ENCODE measurements at regions not wholly inside any gene's neighbourhood (a gene's known extent, or its start where the extent isn't known, plus 50 kb on each side); places are given as distances from the start of the nearest gene placed in this dataset.
"Not testable (repeated sequence)": the region's sequence is repeated elsewhere in the genome, so short reads cannot be mapped to it uniquely, and the experiment has no call there.

DNA sequence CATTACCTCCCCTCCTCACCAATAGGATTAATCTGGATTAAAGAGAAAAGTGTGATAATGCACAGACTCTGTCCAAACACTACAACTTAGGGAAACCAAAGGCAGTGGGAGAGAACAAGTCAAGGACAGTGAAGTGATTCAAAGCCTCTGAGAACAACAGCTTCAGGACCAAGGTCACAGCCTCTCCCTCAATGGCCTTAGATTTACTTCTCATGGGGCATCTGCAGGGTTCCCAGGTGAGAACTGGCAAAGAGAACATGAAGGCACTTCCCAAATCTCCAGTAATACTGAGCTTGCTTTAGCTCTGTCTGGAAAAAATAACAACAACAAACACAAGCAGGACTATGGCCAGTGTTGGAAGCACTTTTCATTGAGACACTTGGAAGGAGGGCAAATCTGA is 99.8 kb upstream of the GOLGA6L22 start:
- H3K27ac ChIP-seq; H3K4me3 ChIP-seq; H3K27me3 ChIP-seq; intact Hi-C loops (cut with DNase I); H3K9me3 ChIP-seq; H3K36me3 ChIP-seq; DNase-seq; H3K4me1 ChIP-seq: not testable (repeated sequence)

- intact Hi-C loops (cut with DNase I); H3K9me3 ChIP-seq; H3K4me3 ChIP-seq; H3K4me1 ChIP-seq; DNase-seq; H3K27ac ChIP-seq; H3K27me3 ChIP-seq; H3K36me3 ChIP-seq: not testable (repeated sequence)
- WGBS, 2 donors, result 3 to 14% methylated on average over 2 of the region's 5 CpGs
Measured at GRCh38 chr15:22359587-22359986, 99.1 kb upstream of the GOLGA6L22 start.

DNA sequence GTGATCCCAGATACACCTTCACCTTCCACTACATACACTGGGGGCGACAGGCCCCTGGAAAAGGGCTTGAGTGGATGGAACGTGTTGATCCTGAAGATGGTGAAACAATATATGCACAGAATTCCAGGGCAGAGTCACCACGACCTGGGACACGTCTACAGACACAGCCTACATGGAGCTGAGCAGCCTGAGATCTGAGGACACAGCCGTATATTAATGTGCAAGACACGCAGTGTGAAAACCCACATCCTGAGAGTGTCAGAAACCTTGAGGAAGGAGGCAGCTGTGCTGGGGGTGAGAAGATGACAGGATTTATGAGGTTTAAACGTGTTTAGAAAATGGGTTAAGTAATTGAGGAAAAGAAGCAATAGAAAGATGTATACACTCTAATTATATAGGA is 98.0 kb upstream of the GOLGA6L22 start:
- H3K36me3 ChIP-seq; H3K27me3 ChIP-seq; intact Hi-C loops (cut with DNase I); H3K9me3 ChIP-seq; DNase-seq; H3K4me1 ChIP-seq; H3K4me3 ChIP-seq; H3K27ac ChIP-seq: not testable (repeated sequence)
- WGBS, 2 donors, result 39 to 58% methylated on average over 5 of the region's 7 CpGs

GRCh38 chr15:22362502-22362901 is 96.2 kb upstream of the GOLGA6L22 start:
- H3K9me3 ChIP-seq, DNase-seq: not testable (repeated sequence)
- 28% methylated on average over 2 of the region's 3 CpGs; no CpG with 5 or more reads in 1 of the 2 donors for WGBS, 2 donors

DNA sequence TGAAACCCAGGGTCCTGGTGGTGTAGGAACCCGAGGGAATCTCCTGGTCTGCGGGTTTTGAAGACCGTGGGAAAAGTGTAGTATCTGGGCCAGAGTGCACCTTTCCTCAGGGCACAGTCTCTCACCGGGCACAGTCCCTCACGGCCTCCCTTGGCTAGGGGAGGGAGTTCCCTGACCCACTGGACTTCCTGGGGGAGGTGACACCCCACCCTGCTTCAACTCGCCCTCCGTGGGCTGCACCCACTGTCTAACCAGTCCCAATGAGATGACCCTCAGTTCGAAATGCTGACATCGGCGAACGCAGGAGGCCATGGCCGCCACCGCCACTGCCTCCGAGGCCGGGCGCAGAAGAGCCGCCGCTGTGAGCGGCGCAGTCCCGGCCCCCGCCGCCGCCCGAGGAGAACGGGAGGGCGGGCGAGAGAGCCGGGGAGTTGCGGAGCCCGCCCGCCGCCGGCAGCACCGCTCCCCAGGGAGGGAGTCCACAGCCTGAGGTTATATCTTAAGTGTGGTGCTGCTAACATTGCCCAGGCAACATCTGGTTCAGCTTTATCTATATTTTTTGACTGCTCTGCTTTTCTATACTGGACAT is 87.4 kb upstream of the GOLGA6L22 start:
- intact Hi-C loops (cut with DNase I); DNase-seq: not testable (repeated sequence)
- 62 to 76% methylated on average over 13 to 15 of the region's 35 CpGs for WGBS, 2 donors

More at GRCh38 chr15:22362502-22362901, 96.2 kb upstream of the GOLGA6L22 start:
- H3K27me3 ChIP-seq; intact Hi-C loops (cut with DNase I); H3K4me1 ChIP-seq; H3K36me3 ChIP-seq; H3K27ac ChIP-seq; H3K4me3 ChIP-seq: not testable (repeated sequence)

GRCh38 chr15:22374531-22374930 is 84.2 kb upstream of the GOLGA6L22 start:
- H3K36me3 ChIP-seq; DNase-seq; H3K4me1 ChIP-seq; H3K4me3 ChIP-seq; H3K9me3 ChIP-seq; H3K27me3 ChIP-seq; intact Hi-C loops (cut with DNase I); H3K27ac ChIP-seq: not testable (repeated sequence)
- 20 to 92% methylated on average over 4 of the region's 8 CpGs for WGBS, 2 donors

More for the DNA sequence above, 87.4 kb upstream of the GOLGA6L22 start:
- H3K4me1 ChIP-seq, H3K27ac ChIP-seq, H3K27me3 ChIP-seq, H3K4me3 ChIP-seq, H3K9me3 ChIP-seq, H3K36me3 ChIP-seq: not testable (repeated sequence)

DNA sequence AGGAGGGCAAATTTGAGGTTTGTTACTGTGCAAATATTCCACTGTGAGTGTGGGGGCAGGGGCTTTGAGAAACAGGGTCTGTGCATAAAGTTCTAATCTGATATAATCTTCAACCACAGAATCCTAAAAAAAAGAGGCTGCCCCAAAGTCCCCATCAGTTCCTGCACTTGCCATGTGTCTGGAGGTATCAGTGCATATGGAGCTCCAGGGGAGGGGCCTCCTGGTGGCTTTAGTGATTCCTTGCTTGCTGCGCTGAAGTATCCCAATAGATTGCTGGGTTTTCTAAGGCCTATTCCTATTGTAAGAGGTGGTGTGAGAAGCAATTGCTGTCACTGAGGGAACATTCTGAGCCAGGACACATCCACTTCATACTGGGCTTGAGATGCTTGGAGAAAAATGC is 82.9 kb upstream of the GOLGA6L22 start:
- WGBS, 2 donors, result 83 to 94% methylated on average over 1 of the region's 1 CpG
- H3K36me3 ChIP-seq; DNase-seq; H3K9me3 ChIP-seq; H3K27me3 ChIP-seq; H3K27ac ChIP-seq; intact Hi-C loops (cut with DNase I); H3K4me3 ChIP-seq; H3K4me1 ChIP-seq: not testable (repeated sequence)

- intact Hi-C loops (cut with DNase I); H3K4me3 ChIP-seq: not testable (repeated sequence)
- WGBS, 2 donors, result no CpG with 5 or more reads among the region's 10 CpGs
Measured at GRCh38 chr15:22377859-22378258, 80.8 kb upstream of the GOLGA6L22 start.

DNA sequence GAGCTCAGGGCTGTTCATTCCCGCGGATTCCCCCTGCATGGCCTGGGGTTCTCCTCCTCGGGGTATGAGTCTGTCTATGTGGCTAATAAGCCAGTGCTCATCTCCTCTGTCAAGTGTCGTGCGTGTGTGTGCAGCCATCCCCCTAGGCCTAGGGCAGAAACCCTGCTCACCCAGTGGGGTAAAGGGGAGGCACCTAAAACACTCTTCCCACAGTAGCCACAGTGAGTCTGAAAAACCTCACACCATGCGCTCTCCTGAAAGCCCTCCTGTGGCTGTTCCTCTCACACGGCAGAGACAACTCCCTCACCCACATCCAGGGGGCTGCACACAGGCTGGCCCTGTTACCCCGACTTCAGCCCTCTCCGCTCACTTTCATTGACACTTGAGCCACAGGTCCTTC is 71.0 kb upstream of the GOLGA6L22 start:
- DNase-seq, H3K36me3 ChIP-seq: not testable (repeated sequence)
- 75 to 92% methylated on average over 2 to 6 of the region's 9 CpGs for WGBS, 2 donors

More at GRCh38 chr15:22377859-22378258, 80.8 kb upstream of the GOLGA6L22 start:
- H3K4me1 ChIP-seq, H3K27me3 ChIP-seq, H3K9me3 ChIP-seq, H3K36me3 ChIP-seq, H3K27ac ChIP-seq, DNase-seq: not testable (repeated sequence)

GRCh38 chr15:22388365-22388764 is 70.3 kb upstream of the GOLGA6L22 start:
- H3K27ac ChIP-seq; H3K4me1 ChIP-seq; H3K27me3 ChIP-seq; H3K36me3 ChIP-seq; DNase-seq; H3K9me3 ChIP-seq; H3K4me3 ChIP-seq; intact Hi-C loops (cut with DNase I): not testable (repeated sequence)
- WGBS, 2 donors, result 7 to 59% methylated on average over 3 of the region's 7 CpGs

More for the DNA sequence above, 71.0 kb upstream of the GOLGA6L22 start:
- H3K27ac ChIP-seq; H3K4me3 ChIP-seq; intact Hi-C loops (cut with DNase I); H3K27me3 ChIP-seq; H3K4me1 ChIP-seq; H3K9me3 ChIP-seq: not testable (repeated sequence)

DNA sequence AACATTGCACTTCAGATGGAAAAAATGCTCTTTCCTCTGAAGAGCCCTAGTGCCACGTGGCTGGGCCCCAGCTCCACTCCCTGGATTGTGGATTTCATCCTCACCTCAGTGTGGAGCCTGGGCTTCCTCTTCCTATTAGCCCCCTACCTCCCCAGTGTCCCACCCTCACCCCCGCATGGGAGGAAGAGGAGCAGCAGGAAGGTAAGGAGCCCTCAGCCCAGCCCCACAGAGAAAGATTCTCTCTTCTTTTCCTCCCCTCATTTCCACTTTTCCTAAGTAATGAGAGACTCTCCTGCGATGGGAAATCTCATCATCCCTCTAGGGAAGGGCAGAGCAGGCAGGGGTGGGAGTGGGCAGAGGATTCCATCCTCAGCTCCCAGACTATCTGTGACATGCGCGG is 57.5 kb upstream of the GOLGA6L22 start:
- H3K4me1 ChIP-seq; H3K27me3 ChIP-seq; H3K27ac ChIP-seq; DNase-seq; H3K9me3 ChIP-seq; H3K4me3 ChIP-seq; intact Hi-C loops (cut with DNase I); H3K36me3 ChIP-seq: not testable (repeated sequence)
- 93 to 100% methylated on average over 1 of the region's 5 CpGs for WGBS, 2 donors

GRCh38 chr15:22401703-22402102 is 57.0 kb upstream of the GOLGA6L22 start:
- 79 to 84% methylated on average over 2 of the region's 7 CpGs for WGBS, 2 donors

GRCh38 chr15:22405765-22406164 is 52.9 kb upstream of the GOLGA6L22 start:
- H3K9me3 ChIP-seq; intact Hi-C loops (cut with DNase I); H3K27me3 ChIP-seq; H3K27ac ChIP-seq; DNase-seq; H3K36me3 ChIP-seq; H3K4me3 ChIP-seq; H3K4me1 ChIP-seq: not testable (repeated sequence)
- 58 to 79% methylated on average over 3 of the region's 5 CpGs for WGBS, 2 donors

More at GRCh38 chr15:22401703-22402102, 57.0 kb upstream of the GOLGA6L22 start:
- H3K36me3 ChIP-seq; intact Hi-C loops (cut with DNase I); H3K4me1 ChIP-seq; H3K27me3 ChIP-seq; H3K27ac ChIP-seq; H3K9me3 ChIP-seq; H3K4me3 ChIP-seq: not testable (repeated sequence)
- DNase-seq, result peak; percentile 33

Data from sigmoid colon (tissue), 6 donors.